Ishikawa (cell line): ENCODE measurements at regions not wholly inside any gene's neighbourhood (a gene's known extent, or its start where the extent isn't known, plus 50 kb on each side); places are given as distances from the start of the nearest gene placed in this dataset.

Source experiments
- CEBPB ChIP-seq: IDR thresholded peaks from 2 replicates; pipeline ENCODE4 v1.6.1; 2012
- CREB1 ChIP-seq: IDR thresholded peaks from 2 replicates; pipeline ENCODE4 v1.6.1; 2012; ENCODE audit warnings: low read depth
- EGR1 ChIP-seq: IDR thresholded peaks from 2 replicates; pipeline ENCODE4 v1.6.1; 2012
- EP300 ChIP-seq: IDR thresholded peaks from 2 replicates; pipeline ENCODE4 v1.6.1; 2012; ENCODE audit warnings: borderline replicate concordance
- MAX ChIP-seq: IDR thresholded peaks from 2 replicates; pipeline ENCODE4 v1.6.1; 2012
- NFIC ChIP-seq: IDR thresholded peaks from 2 replicates; pipeline ENCODE4 v1.6.1; 2012
- RAD21 ChIP-seq: IDR thresholded peaks from 2 replicates; pipeline ENCODE4 v1.6.1; 2012; ENCODE audit warnings: low read depth
- REST ChIP-seq: IDR thresholded peaks from 2 replicates; pipeline ENCODE4 v1.6.1; 2012; ENCODE audit warnings: low read depth, mild to moderate bottlenecking
- TAF1 ChIP-seq: IDR thresholded peaks from 2 replicates; pipeline ENCODE4 v1.6.1; 2012; ENCODE audit warnings: low read depth, mild to moderate bottlenecking
- TCF12 ChIP-seq: IDR thresholded peaks from 2 replicates; pipeline ENCODE4 v1.6.1; 2012; ENCODE audit warnings: low read depth
- TEAD4 ChIP-seq: IDR thresholded peaks from 2 replicates; pipeline ENCODE4 v1.6.1; 2012
- YY1 ChIP-seq: IDR thresholded peaks from 2 replicates; pipeline ENCODE4 v1.6.1; 2012; ENCODE audit warnings: low read depth
- ZBTB7A ChIP-seq: IDR thresholded peaks from 2 replicates; pipeline ENCODE4 v1.6.1; 2012; ENCODE audit warnings: low read depth
- TF ChIP-seq, protein P1 (sequence below): IDR thresholded peaks from 2 replicates; pipeline ENCODE4 v1.6.1; 2012

GRCh38 chr4:38366456-38366855, 297.5 kb upstream of the KLF3 start:
- TF ChIP-seq YY1 = no peak
- no peak for TF ChIP-seq TEAD4
- TF ChIP-seq CREB1 = no peak
- TF ChIP-seq ZBTB7A = no peak

- TF ChIP-seq REST = no peak
- TF ChIP-seq CEBPB = no peak
- no peak for TF ChIP-seq YY1
- TF ChIP-seq CREB1 = no peak
Observed at GRCh38 chr4:38366997-38367396, 297.0 kb upstream of the KLF3 start.

DNA sequence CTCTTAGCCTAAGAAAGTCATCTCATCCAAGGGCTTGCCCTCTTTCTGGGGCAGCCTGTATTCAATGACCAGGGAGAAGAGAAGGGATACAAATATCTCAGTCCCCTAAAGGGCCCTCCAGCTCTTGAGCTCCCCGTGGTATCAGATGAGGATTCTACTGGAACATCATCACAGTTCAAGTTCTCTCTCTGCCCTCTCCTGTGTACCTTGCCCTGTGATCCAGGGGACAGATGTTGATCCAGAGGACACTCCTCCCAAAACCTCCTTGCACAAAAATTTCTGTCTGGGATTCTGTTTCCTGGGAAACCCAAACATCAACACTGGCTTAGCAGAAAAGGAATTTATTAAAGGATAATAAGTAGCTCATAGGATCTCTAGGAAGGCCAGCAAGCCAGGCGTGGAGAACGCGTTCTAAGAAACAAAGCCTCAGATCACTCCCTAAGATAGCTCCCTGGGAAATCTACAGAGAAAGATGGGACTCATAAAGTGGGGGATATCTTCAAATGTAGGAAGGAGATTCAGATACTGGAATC, 296.3 kb upstream of the KLF3 start:
- no peak for TF ChIP-seq TCF12
- no peak for TF ChIP-seq YY1
- TF ChIP-seq EGR1 = no peak
- TF ChIP-seq TAF1 = no peak
- no peak for TF ChIP-seq CEBPB
- no peak for TF ChIP-seq REST
- no peak for TF ChIP-seq CREB1

DNA sequence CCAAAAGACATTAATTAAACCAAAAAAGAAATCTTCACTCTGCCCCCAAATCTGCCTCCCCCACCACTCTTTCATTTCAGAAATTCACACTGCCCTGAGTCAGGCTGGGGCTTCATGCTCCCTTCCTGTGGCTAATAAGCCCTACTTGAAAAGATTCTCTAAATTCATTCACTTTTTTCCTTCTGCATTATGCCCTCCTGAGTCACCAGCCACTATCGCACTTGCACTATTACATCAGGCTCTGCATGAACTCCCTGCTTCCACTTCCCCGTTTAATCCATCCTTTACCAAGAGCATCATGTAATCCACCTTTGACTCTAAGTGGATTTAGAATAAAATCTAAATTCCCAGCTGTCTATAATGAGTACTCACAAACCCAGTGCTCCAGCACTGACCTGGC, 295.4 kb upstream of the KLF3 start:
- TF ChIP-seq TCF12 (no peak), CREB1 (no peak)

DNA sequence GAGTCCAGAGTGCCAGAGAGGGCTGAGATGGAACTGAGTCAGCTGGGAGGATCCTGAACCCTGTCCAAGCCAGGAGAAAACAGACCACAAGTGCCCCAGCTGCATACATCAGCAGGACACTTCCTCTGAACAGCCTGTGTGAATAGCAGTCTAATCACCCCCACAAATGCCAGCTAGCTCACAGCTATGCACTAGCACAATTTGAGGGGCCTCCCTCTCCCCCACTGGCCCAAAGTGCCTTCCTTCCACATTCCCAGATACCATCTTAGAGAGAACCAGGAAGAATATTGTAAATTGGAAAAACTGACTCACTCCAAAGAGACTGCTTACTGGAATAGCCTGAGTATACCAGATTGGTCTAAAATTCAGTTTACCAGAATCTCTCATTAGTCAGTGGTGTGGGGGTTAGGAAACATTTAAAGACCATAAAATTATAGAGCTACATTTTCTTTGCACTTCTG, 292.6 kb upstream of the KLF3 start:
- no peak for TF ChIP-seq MAX
- TF ChIP-seq, protein P1, sequence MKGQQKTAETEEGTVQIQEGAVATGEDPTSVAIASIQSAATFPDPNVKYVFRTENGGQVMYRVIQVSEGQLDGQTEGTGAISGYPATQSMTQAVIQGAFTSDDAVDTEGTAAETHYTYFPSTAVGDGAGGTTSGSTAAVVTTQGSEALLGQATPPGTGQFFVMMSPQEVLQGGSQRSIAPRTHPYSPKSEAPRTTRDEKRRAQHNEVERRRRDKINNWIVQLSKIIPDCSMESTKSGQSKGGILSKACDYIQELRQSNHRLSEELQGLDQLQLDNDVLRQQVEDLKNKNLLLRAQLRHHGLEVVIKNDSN = no peak

- TF ChIP-seq TEAD4 = no peak
- no peak for TF ChIP-seq EGR1
- no peak for TF ChIP-seq CEBPB
- no peak for TF ChIP-seq ZBTB7A
- TF ChIP-seq RAD21 = no peak
- no peak for TF ChIP-seq MAX
- TF ChIP-seq TAF1 = no peak
Observed at GRCh38 chr4:38373375-38373774, 290.6 kb upstream of the KLF3 start.

DNA sequence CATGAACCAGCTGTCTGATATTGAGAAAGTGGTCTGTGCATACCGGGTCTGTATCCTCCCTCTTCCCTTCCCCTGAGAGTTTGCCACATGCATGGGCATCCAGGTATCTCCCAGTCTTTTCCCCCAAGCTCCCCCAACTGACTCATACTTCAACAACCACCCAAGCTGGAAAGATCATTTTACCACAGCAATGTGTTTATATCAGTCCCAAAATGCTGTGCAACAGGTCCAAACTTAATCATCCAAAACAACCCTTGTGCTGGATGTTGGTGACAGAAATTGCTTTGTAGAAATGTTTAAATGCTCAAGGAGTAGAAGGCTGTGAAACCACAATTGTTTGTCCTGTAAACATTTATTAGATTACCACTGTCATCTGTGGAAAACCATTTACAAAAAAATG, 286.8 kb upstream of the KLF3 start:
- TF ChIP-seq CREB1 (no peak), YY1 (no peak), EP300 (no peak), EGR1 (no peak)
- TF ChIP-seq, protein P1 = no peak

- no peak for TF ChIP-seq TAF1
- TF ChIP-seq, protein P1 = no peak
- no peak for TF ChIP-seq ZBTB7A
- no peak for TF ChIP-seq CEBPB
- TF ChIP-seq RAD21 = no peak
- TF ChIP-seq YY1 = no peak
- no peak for TF ChIP-seq NFIC
- no peak for TF ChIP-seq TCF12
- TF ChIP-seq EP300 = no peak
Observed at GRCh38 chr4:38378478-38378877, 285.5 kb upstream of the KLF3 start.
